H1 (cell line): ENCODE measurements at regions not wholly inside any gene's neighbourhood (a gene's known extent, or its start where the extent isn't known, plus 50 kb on each side); places are given as distances from the start of the nearest gene placed in this dataset.

ENCODE experiments used
- BACH1 ChIP-seq: IDR thresholded peaks from 2 replicates; pipeline ENCODE4 v1.6.1; 2012; ENCODE audit warnings: low read length, improper control_type of control experiment
- E2F6 ChIP-seq: IDR thresholded peaks from 2 replicates; pipeline ENCODE4 v1.6.1; 2012; ENCODE audit warnings: inconsistent platforms
- POU5F1 ChIP-seq: IDR thresholded peaks from 2 replicates; pipeline ENCODE4 v1.6.1; 2011; ENCODE audit warnings: low read depth, mild to moderate bottlenecking, low read length, moderate library complexity
- RBBP5 ChIP-seq: IDR thresholded peaks from 2 replicates; pipeline ENCODE4 v1.7.1; 2012; ENCODE audit warnings: low read depth, mild to moderate bottlenecking, inconsistent platforms, low read length, moderate library complexity, borderline replicate concordance
- SRF ChIP-seq: IDR thresholded peaks from 2 replicates; pipeline ENCODE4 v1.6.1; 2011; ENCODE audit warnings: mild to moderate bottlenecking, low read depth, low read length, moderate library complexity

- TF ChIP-seq BACH1, result no peak
- no peak for TF ChIP-seq SRF
- no peak for TF ChIP-seq POU5F1
- no peak for TF ChIP-seq E2F6
- no peak for TF ChIP-seq RBBP5
Measured at GRCh38 chr21:16169779-16170178, 440.0 kb downstream of the USP25 start (continued).
